Calu3 (cell line): ENCODE measurements at regions not wholly inside any gene's neighbourhood (a gene's known extent, or its start where the extent isn't known, plus 50 kb on each side); places are given as distances from the start of the nearest gene placed in this dataset.

Source experiments
- BruUV-seq: library from RNA; stranded (reverse); fragments of 400-500 nt; replicated peaks from 2 replicates; lab custom pipeline; 2021; lab: Mats Ljungman, UMichigan
- CTCF ChIA-PET: fragments of 300-600 bp; sonication (Branson Sonifier 250); formaldehyde crosslinking; loops from one replicate; lab custom pipeline; 2022; ENCODE audit warnings: antibody characterized with exemption; lab: Charles Lee
- DNase-seq: peaks from one replicate; pipeline ENCODE4 v3.0.0; 2022
- H3K27ac Mint-ChIP-seq: one replicate; pipeline ENCODE4 v1.8.0; 2022; ENCODE audit warnings: mixed read lengths; ENCODE audit not compliant: unreplicated experiment
- H3K27me3 Mint-ChIP-seq: one replicate; pipeline ENCODE4 v1.8.0; 2022; ENCODE audit warnings: mixed read lengths; ENCODE audit not compliant: unreplicated experiment
- H3K36me3 Mint-ChIP-seq: one replicate; pipeline ENCODE4 v1.8.0; 2022; ENCODE audit warnings: mild to moderate bottlenecking, moderate library complexity, mixed read lengths; ENCODE audit not compliant: insufficient read depth, unreplicated experiment
- H3K4me1 Mint-ChIP-seq: one replicate; pipeline ENCODE4 v1.8.0; 2022; ENCODE audit warnings: mild to moderate bottlenecking, low read depth, mixed read lengths; ENCODE audit not compliant: unreplicated experiment
- H3K4me3 Mint-ChIP-seq: one replicate; pipeline ENCODE4 v1.8.0; 2022; ENCODE audit warnings: mild to moderate bottlenecking, low read depth, moderate library complexity, mixed read lengths; ENCODE audit not compliant: unreplicated experiment
- H3K9me3 Mint-ChIP-seq: one replicate; pipeline ENCODE4 v1.8.0; 2022; ENCODE audit warnings: low read depth, mixed read lengths; ENCODE audit not compliant: unreplicated experiment
- intact Hi-C: fragments of 100-400 bp; cut with micrococcal nuclease; formaldehyde crosslinking; loops from one replicate; pipeline ENCODE4 v1.10.0; 2022; ENCODE audit not compliant: unreplicated experiment
- TF ChIP-seq, protein P1 (sequence below): fragments of 200-600 bp; IDR thresholded peaks from one replicate; pipeline ENCODE4 v1.8.0; 2022; ENCODE audit warnings: antibody characterized with exemption; ENCODE audit not compliant: unreplicated experiment

DNA sequence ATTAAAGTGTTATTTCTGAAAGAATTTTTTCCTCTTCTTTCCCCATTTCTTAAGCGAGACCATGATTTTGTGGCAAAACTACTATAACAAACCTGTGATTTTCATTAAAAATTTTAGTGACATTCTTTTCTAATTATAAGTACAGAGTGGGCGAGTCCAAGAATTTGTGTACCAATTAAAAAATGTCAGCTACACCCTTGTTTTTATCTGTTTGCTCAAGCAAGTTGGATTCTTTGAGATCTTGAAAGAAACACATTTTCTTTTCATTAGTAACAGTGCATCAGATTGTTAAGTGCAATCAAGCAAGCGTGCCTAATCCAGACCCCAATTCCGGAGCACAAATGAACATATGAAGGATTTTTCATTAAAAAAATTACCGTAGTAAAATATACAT lies 338.8 kb upstream of the DDHD1 start:
- H3K27me3 Mint-ChIP-seq: peaks cover 12% of the 10 kb centered on the region
- H3K27ac Mint-ChIP-seq: no peak overlapping the region
- TF ChIP-seq, protein P1, sequence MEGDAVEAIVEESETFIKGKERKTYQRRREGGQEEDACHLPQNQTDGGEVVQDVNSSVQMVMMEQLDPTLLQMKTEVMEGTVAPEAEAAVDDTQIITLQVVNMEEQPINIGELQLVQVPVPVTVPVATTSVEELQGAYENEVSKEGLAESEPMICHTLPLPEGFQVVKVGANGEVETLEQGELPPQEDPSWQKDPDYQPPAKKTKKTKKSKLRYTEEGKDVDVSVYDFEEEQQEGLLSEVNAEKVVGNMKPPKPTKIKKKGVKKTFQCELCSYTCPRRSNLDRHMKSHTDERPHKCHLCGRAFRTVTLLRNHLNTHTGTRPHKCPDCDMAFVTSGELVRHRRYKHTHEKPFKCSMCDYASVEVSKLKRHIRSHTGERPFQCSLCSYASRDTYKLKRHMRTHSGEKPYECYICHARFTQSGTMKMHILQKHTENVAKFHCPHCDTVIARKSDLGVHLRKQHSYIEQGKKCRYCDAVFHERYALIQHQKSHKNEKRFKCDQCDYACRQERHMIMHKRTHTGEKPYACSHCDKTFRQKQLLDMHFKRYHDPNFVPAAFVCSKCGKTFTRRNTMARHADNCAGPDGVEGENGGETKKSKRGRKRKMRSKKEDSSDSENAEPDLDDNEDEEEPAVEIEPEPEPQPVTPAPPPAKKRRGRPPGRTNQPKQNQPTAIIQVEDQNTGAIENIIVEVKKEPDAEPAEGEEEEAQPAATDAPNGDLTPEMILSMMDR: no peak
- H3K4me1 Mint-ChIP-seq: no peaks in the 10 kb centered on the region
- no peak overlapping the region for H3K4me3 Mint-ChIP-seq
- no peak for DNase-seq
- no TSS peak for BruUV-seq
- H3K9me3 Mint-ChIP-seq: peaks cover 5% of the 10 kb centered on the region
- intact Hi-C loops: no loop called here
- CTCF ChIA-PET: no interaction called here
- no peaks in the 10 kb centered on the region for H3K36me3 Mint-ChIP-seq

DNA sequence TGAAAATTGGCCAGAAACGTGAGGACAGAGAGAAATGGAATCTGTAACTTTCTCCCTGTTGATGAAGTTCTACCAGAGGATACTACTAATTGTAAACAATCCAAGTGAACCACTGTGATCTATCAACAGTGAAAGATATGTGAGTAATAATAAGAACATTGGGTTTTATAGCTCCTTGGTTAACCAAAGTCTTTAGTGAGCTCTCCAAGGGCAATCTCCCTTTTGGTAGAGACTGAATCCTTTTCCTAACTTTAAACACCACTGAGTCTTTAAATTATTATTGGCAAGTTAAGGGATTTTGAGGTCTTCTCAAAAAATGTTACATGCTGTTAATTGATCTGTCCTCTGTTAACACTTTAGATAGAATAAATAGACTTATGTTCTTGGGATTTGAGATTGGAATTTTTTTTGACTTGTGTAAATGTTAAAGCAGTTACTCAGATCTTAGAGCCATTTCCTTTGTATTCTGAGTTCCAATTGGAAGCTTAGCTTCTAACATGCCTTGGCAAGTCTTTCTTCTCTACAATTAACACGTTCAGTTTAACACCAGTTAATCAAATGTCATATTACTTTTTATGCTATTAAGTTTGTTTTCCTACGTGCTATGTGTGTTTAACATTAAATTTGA lies 338.2 kb upstream of the DDHD1 start:
- TF ChIP-seq, protein P1: no peak
- Mint-ChIP-seq H3K9me3 (peaks cover 3% of the 10 kb centered on the region), H3K4me1 (no peaks in the 10 kb centered on the region), H3K27ac (no peak overlapping the region), H3K27me3 (peaks cover 7% of the 10 kb centered on the region), H3K4me3 (no peak overlapping the region), H3K36me3 (no peaks in the 10 kb centered on the region)
- intact Hi-C loops: no loop called here
- no TSS peak for BruUV-seq
- DNase-seq: no peak
- CTCF ChIA-PET: no interaction called here

DNA sequence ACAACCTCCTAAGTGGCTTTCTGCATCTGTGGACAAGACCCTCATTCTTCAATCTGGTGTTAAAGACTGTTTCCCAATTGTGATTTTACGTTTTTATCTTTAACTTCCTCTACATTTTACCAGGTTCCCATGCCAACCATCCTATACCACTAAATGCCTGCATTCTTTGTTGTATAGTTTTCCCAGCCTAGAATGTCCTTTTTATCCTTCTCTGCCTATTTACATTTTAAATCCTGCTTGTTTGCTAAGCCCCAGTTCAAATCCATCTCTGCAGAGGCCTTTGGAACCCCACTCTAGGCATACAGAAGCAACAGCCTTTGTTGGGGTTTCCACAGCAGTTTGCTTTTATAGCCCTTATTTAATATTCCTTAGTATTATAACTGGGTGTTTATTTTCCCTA lies 325.1 kb upstream of the DDHD1 start:
- Mint-ChIP-seq H3K36me3 (no peaks in the 10 kb centered on the region), H3K4me1 (no peaks in the 10 kb centered on the region), H3K9me3 (peaks cover 4% of the 10 kb centered on the region), H3K27me3 (no peaks in the 10 kb centered on the region), H3K27ac (no peak overlapping the region), H3K4me3 (no peak overlapping the region)
- no peak for DNase-seq
- TF ChIP-seq, protein P1: no peak
- CTCF ChIA-PET: no interaction called here
- intact Hi-C loops: no loop called here
- no TSS peak for BruUV-seq

DNA sequence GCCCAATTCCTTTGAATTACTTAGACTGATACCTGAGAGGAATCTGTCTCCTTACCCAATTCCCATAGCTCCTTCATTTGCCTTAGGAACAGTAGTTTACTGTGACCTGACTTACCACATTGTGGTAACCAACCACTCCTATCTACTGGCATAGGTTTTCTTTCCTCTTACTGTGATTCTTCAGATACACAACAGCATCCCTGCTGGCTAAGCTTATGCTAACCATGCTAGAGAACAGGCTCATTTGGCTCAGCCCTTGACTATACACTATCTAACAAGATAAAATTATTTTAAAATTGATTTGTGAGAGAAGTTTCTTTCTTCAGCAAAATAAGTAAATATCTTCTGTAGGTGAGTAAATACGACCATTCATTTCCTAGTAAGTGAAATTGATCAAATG lies 320.4 kb upstream of the DDHD1 start:
- CTCF ChIA-PET: no interaction called here
- TF ChIP-seq, protein P1: no peak
- Mint-ChIP-seq H3K27ac (no peak overlapping the region), H3K36me3 (no peaks in the 10 kb centered on the region), H3K27me3 (no peaks in the 10 kb centered on the region), H3K4me1 (no peaks in the 10 kb centered on the region), H3K4me3 (no peak overlapping the region), H3K9me3 (no peaks in the 10 kb centered on the region)
- no peak for DNase-seq
- intact Hi-C loops: no loop called here
- no TSS peak for BruUV-seq
